HFFc6 (cell line): ENCODE measurements at regions not wholly inside any gene's neighbourhood (a gene's known extent, or its start where the extent isn't known, plus 50 kb on each side); places are given as distances from the start of the nearest gene placed in this dataset.

Source experiments
- DNase-seq: peaks from one replicate; pipeline ENCODE4 v3.0.0-alpha.2; 2018
- H3K27ac Mint-ChIP-seq: 2 replicates; pipeline ENCODE4 v1.8.0; 2020; ENCODE audit warnings: mild to moderate bottlenecking, mixed read lengths
- H3K27me3 Mint-ChIP-seq: 2 replicates; pipeline ENCODE4 v1.8.0; 2021; ENCODE audit warnings: mild to moderate bottlenecking, moderate library complexity, mixed read lengths; ENCODE audit not compliant: insufficient read depth
- H3K36me3 Mint-ChIP-seq: 2 replicates; pipeline ENCODE4 v1.8.0; 2021; ENCODE audit warnings: low read depth, mixed read lengths
- H3K4me1 Mint-ChIP-seq: 2 replicates; pipeline ENCODE4 v1.8.0; 2020; ENCODE audit warnings: low read depth, mixed read lengths
- H3K4me3 Mint-ChIP-seq: 2 replicates; pipeline ENCODE4 v1.8.0; 2020; ENCODE audit warnings: mild to moderate bottlenecking, moderate library complexity, mixed read lengths
- H3K9me3 Mint-ChIP-seq: 2 replicates; pipeline ENCODE4 v1.8.0; 2020; ENCODE audit warnings: mild to moderate bottlenecking, mixed read lengths
- TF ChIP-seq, protein P1 (sequence below): fragments of 200-600 bp; sonication (generic); IDR thresholded peaks from 2 replicates; pipeline ENCODE4 v1.5.0; 2021; ENCODE audit warnings: antibody characterized with exemption, mild to moderate bottlenecking

DNA sequence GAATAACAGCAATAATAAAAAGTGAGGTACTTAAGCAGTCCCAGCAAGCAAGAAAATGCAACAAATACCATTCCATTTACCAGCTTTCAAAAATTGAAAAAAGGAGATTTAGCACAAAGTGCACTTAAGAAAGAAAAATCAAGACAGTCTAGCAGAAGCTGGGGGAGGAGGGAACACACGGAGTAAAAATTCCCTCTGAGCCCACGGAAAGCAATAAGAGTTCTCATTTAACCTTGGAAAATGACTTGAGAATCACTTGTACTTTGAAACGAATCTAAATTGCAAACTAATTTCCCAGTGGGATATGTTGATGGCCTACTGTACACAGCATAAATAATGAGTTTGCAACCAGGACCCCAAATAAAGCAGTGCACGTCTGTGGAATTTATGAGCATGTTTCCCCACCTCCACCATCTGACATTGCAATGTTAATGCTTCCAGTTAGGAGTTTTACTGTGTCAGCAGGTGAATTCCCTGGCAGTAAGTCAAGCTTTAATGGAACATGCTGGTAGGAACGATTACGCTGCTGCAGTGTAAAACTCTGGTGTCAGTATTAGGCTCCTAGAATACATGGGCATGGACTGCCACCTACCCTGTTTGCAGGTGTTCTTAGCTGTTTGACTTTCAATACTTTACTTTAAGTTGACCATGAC is 386.8 kb downstream of the HDGFL1 start:
- no peaks in the 10 kb centered on the region for H3K27me3 Mint-ChIP-seq
- TF ChIP-seq, protein P1, sequence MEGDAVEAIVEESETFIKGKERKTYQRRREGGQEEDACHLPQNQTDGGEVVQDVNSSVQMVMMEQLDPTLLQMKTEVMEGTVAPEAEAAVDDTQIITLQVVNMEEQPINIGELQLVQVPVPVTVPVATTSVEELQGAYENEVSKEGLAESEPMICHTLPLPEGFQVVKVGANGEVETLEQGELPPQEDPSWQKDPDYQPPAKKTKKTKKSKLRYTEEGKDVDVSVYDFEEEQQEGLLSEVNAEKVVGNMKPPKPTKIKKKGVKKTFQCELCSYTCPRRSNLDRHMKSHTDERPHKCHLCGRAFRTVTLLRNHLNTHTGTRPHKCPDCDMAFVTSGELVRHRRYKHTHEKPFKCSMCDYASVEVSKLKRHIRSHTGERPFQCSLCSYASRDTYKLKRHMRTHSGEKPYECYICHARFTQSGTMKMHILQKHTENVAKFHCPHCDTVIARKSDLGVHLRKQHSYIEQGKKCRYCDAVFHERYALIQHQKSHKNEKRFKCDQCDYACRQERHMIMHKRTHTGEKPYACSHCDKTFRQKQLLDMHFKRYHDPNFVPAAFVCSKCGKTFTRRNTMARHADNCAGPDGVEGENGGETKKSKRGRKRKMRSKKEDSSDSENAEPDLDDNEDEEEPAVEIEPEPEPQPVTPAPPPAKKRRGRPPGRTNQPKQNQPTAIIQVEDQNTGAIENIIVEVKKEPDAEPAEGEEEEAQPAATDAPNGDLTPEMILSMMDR = no peak
- H3K4me1 Mint-ChIP-seq = no peaks in the 10 kb centered on the region
- H3K27ac Mint-ChIP-seq = no peak overlapping the region
- H3K9me3 Mint-ChIP-seq = peaks cover 12% of the 10 kb centered on the region
- no peaks in the 10 kb centered on the region for H3K36me3 Mint-ChIP-seq
- no peak for DNase-seq
- H3K4me3 Mint-ChIP-seq = no peak overlapping the region

DNA sequence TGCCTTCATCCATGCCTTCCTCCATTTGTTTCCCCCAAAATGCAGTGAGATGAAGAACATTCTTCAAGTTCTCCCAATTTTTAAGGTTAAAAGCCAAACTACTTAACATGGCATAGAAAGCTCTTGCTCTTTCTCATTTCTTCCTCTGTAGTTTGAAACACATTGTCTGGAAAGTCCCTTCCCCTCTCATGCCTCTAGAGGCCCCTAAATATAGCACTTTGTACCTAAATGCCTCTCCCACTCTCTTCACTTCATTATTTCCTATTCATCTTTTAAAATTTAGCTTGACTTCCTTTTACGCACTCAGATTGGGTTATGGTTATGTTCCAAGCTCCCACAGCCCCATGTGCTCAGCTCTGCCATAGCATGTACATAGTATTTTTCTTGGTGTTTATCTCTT is 389.3 kb downstream of the HDGFL1 start:
- no peak for DNase-seq
- no peak overlapping the region for H3K4me3 Mint-ChIP-seq
- no peaks in the 10 kb centered on the region for H3K36me3 Mint-ChIP-seq
- peaks cover 12% of the 10 kb centered on the region for H3K9me3 Mint-ChIP-seq
- H3K4me1 Mint-ChIP-seq = no peaks in the 10 kb centered on the region
- H3K27me3 Mint-ChIP-seq = no peaks in the 10 kb centered on the region
- no peak overlapping the region for H3K27ac Mint-ChIP-seq
- TF ChIP-seq, protein P1 = no peak

DNA sequence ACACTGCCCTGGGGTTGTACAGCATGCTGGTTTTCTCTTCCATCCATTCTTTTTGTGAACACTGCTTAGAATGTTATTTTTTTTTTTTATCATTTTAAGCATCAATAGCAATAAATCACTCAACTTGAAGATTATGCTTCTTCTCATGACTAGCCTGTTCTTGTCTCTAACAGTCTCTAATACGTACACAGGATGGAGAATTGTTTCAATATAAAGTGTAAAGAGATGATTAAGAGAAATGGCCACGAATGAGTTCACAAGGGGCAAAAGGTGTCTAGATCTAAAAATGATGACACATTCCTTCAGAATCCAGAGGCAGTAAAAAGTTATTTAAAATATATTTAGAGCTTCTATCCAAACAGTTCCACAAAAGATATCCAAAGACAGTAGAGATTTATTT is 390.2 kb downstream of the HDGFL1 start:
- Mint-ChIP-seq H3K27ac (no peak overlapping the region), H3K9me3 (peaks cover 12% of the 10 kb centered on the region), H3K27me3 (no peaks in the 10 kb centered on the region), H3K36me3 (no peaks in the 10 kb centered on the region), H3K4me1 (no peaks in the 10 kb centered on the region), H3K4me3 (no peak overlapping the region)
- TF ChIP-seq, protein P1 = no peak
- no peak for DNase-seq

DNA sequence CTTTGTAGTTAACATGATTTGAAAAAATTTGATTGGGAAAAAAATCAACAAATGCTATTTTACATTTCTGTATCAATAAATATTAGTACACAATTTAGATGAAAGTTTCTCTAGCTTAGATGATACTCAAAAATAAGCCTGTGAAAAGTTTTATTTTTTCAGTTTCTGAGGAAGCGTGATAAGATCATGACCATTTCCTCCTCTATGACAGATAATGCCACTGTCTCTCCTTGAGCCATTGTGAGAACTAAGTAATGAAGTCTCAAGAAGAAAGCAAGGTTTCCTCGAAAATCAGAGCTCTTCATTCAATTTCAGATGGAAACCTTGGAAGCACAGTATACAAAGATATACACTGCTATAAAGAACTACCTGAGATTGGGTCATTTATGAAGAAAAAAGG is 395.0 kb downstream of the HDGFL1 start:
- H3K4me1 Mint-ChIP-seq = no peaks in the 10 kb centered on the region
- H3K27me3 Mint-ChIP-seq = no peaks in the 10 kb centered on the region
- peaks cover 13% of the 10 kb centered on the region for H3K9me3 Mint-ChIP-seq
- TF ChIP-seq, protein P1 = no peak
- DNase-seq = no peak
- H3K36me3 Mint-ChIP-seq = peaks cover 5% of the 10 kb centered on the region; the same call in 1 of the 2 replicates
- H3K4me3 Mint-ChIP-seq = no peak overlapping the region
- no peak overlapping the region for H3K27ac Mint-ChIP-seq

DNA sequence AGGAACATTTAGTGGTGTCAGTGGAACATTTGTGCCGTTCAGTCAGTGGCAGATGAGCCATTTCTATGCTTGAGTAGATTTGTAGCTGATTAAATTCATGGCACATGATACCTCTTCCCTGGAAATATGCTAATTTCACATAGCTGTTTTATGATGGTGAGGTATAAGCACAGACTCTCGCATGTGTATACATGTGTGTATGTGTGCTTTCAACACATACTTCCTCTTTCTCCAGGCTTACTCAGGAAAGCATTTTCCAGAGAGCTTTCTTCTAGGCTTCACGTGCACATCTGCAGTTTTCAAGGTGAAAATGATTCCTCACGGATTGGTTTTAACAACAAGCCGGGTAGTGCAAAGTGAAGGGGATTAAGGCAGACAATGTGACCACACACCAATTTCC is 396.5 kb downstream of the HDGFL1 start:
- DNase-seq = no peak
- Mint-ChIP-seq H3K36me3 (peaks cover 5% of the 10 kb centered on the region; the same call in 1 of the 2 replicates), H3K4me1 (no peaks in the 10 kb centered on the region), H3K4me3 (no peak overlapping the region), H3K27me3 (no peaks in the 10 kb centered on the region), H3K9me3 (peaks cover 18% of the 10 kb centered on the region), H3K27ac (no peak overlapping the region)
- TF ChIP-seq, protein P1 = no peak
